Astrocyte (in vitro differentiated cells and primary cell): ENCODE measurements at regions not wholly inside any gene's neighbourhood (a gene's known extent, or its start where the extent isn't known, plus 50 kb on each side); places are given as distances from the start of the nearest gene placed in this dataset.

ENCODE experiments used
- DNase-seq: peaks from one replicate; pipeline ENCODE4 v3.0.0-alpha.2; 2010; ENCODE audit warnings: low read depth
- FAIRE-seq: peaks from 2 replicates; lab custom pipeline; 2011; peaks lifted over from hg19 to GRCh38; lab: Jason Lieb, UNC
- H2AFZ ChIP-seq: 2 replicates; pipeline ENCODE4 v1.6.0; 2012; ENCODE audit warnings: low read depth, low read length, inconsistent platforms
- H3K27ac ChIP-seq: 2 replicates; pipeline ENCODE4 v1.5.1; 2011; ENCODE audit warnings: low read depth, low read length, inconsistent platforms
- H3K27me3 ChIP-seq: 2 replicates; pipeline ENCODE4 v1.6.0; 2011; ENCODE audit warnings: low read length, inconsistent platforms; ENCODE audit not compliant: insufficient read depth
- H3K36me3 ChIP-seq: 2 replicates; pipeline ENCODE4 v1.5.1; 2011; ENCODE audit warnings: low read length, inconsistent platforms; ENCODE audit not compliant: insufficient read depth
- H3K4me1 ChIP-seq: 2 replicates; pipeline ENCODE4 v1.5.1; 2011; ENCODE audit warnings: low read length, inconsistent platforms; ENCODE audit not compliant: insufficient read depth
- H3K4me2 ChIP-seq: 2 replicates; pipeline ENCODE4 v1.6.0; 2012; ENCODE audit warnings: low read length, inconsistent platforms
- H3K4me3 ChIP-seq: 2 replicates; pipeline ENCODE4 v1.5.1; 2011; ENCODE audit warnings: low read depth, mild to moderate bottlenecking, low read length, inconsistent platforms; ENCODE audit not compliant: insufficient read depth
- H3K79me2 ChIP-seq: 2 replicates; pipeline ENCODE4 v1.6.0; 2012; ENCODE audit warnings: mild to moderate bottlenecking, low read length, inconsistent platforms; ENCODE audit not compliant: insufficient read depth
- H3K9ac ChIP-seq: 2 replicates; pipeline ENCODE4 v1.6.0; 2012; ENCODE audit warnings: mild to moderate bottlenecking, low read length, inconsistent platforms
- H3K9me3 ChIP-seq: 2 replicates; pipeline ENCODE4 v1.5.1; 2012; ENCODE audit warnings: low read depth, mild to moderate bottlenecking, low read length, inconsistent platforms; ENCODE audit not compliant: insufficient read depth
- H4K20me1 ChIP-seq: 2 replicates; pipeline ENCODE4 v1.6.0; 2012; ENCODE audit warnings: low read length, inconsistent platforms; ENCODE audit not compliant: insufficient read depth
- H3K27ac Mint-ChIP-seq: one replicate; pipeline ENCODE4 v1.8.0; 2021; ENCODE audit warnings: mild to moderate bottlenecking, mixed read lengths; ENCODE audit not compliant: unreplicated experiment
- H3K27me3 Mint-ChIP-seq: one replicate; pipeline ENCODE4 v1.8.0; 2021; ENCODE audit warnings: low read depth, mixed read lengths; ENCODE audit not compliant: unreplicated experiment
- H3K36me3 Mint-ChIP-seq: one replicate; pipeline ENCODE4 v1.8.0; 2021; ENCODE audit warnings: low read depth, mixed read lengths; ENCODE audit not compliant: unreplicated experiment
- H3K4me1 Mint-ChIP-seq: one replicate; pipeline ENCODE4 v1.8.0; 2021; ENCODE audit warnings: low read depth, mixed read lengths; ENCODE audit not compliant: unreplicated experiment
- H3K4me3 Mint-ChIP-seq: one replicate; pipeline ENCODE4 v1.8.0; 2021; ENCODE audit warnings: mild to moderate bottlenecking, moderate library complexity, mixed read lengths; ENCODE audit not compliant: unreplicated experiment
- H3K9me3 Mint-ChIP-seq: one replicate; pipeline ENCODE4 v1.8.0; 2021; ENCODE audit warnings: mild to moderate bottlenecking, mixed read lengths; ENCODE audit not compliant: unreplicated experiment
- CTCF ChIP-seq: IDR thresholded peaks from 2 replicates; pipeline ENCODE4 v1.5.1; 2011; ENCODE audit warnings: low read depth, mild to moderate bottlenecking, inconsistent platforms, low read length, moderate library complexity; ENCODE audit not compliant: insufficient read depth
- EZH2 ChIP-seq: IDR thresholded peaks from 2 replicates; pipeline ENCODE4 v1.6.1; 2012; ENCODE audit warnings: mild to moderate bottlenecking, low read length, inconsistent platforms; ENCODE audit not compliant: insufficient read depth

- H3K4me2 ChIP-seq, result no peak overlapping the region
- FAIRE-seq (no peak), DNase-seq (no peak)
- Mint-ChIP-seq H3K4me1 (peaks cover 11% of the 10 kb centered on the region), H3K36me3 (no peaks in the 10 kb centered on the region), H3K27me3 (peaks cover 30% of the 10 kb centered on the region), H3K27ac (no peak overlapping the region), H3K9me3 (peaks cover 1% of the 10 kb centered on the region), H3K4me3 (no peak overlapping the region)
- H3K27ac ChIP-seq, result no peak overlapping the region
- H3K9me3 ChIP-seq, result no peaks in the 10 kb centered on the region
- H3K36me3 ChIP-seq, result no peaks in the 10 kb centered on the region
- H3K79me2 ChIP-seq, result no peaks in the 10 kb centered on the region
- TF ChIP-seq CTCF (no peak), EZH2 (no peak)
- H3K9ac ChIP-seq, result no peak overlapping the region
- peaks cover 8% of the 10 kb centered on the region for H3K4me1 ChIP-seq
- no peak overlapping the region for H2AFZ ChIP-seq
- no peak overlapping the region for H3K4me3 ChIP-seq
- H3K27me3 ChIP-seq, result peaks cover 12% of the 10 kb centered on the region
- H4K20me1 ChIP-seq, result no peaks in the 10 kb centered on the region
Observed at GRCh38 chr10:78307576-78307975, 273.9 kb downstream of the RPS24 start.

GRCh38 chr10:78309536-78310237 lies 276.0 kb downstream of the RPS24 start:
- FAIRE-seq, result no peak
- H3K27ac Mint-ChIP-seq, result no peak overlapping the region

More at GRCh38 chr10:78309536-78310237, 276.0 kb downstream of the RPS24 start:
- no peak overlapping the region for H3K4me3 ChIP-seq
- Mint-ChIP-seq H3K9me3 (peaks cover 1% of the 10 kb centered on the region), H3K27me3 (peaks cover 37% of the 10 kb centered on the region), H3K4me3 (no peak overlapping the region), H3K36me3 (peaks cover 3% of the 10 kb centered on the region), H3K4me1 (peaks cover 10% of the 10 kb centered on the region)
- no peak overlapping the region for H3K27ac ChIP-seq
- no peak for DNase-seq
- peaks cover 12% of the 10 kb centered on the region for H3K27me3 ChIP-seq
- H4K20me1 ChIP-seq, result no peaks in the 10 kb centered on the region
- H3K9me3 ChIP-seq, result no peaks in the 10 kb centered on the region
- TF ChIP-seq CTCF (no peak), EZH2 (no peak)
- H3K4me2 ChIP-seq, result no peak overlapping the region
- no peak overlapping the region for H2AFZ ChIP-seq
- H3K4me1 ChIP-seq, result no peaks in the 10 kb centered on the region
- no peak overlapping the region for H3K9ac ChIP-seq
- no peaks in the 10 kb centered on the region for H3K36me3 ChIP-seq
- H3K79me2 ChIP-seq, result no peaks in the 10 kb centered on the region
